Endothelial cell of umbilical vein (primary cell): ENCODE measurements at regions not wholly inside any gene's neighbourhood (a gene's known extent, or its start where the extent isn't known, plus 50 kb on each side); places are given as distances from the start of the nearest gene placed in this dataset.

Source experiments
- CTCF ChIP-seq, 2 donors: IDR thresholded peaks; 1 replicate in 1 of 2; 2 replicates in 1 of 2; pipeline ENCODE4 v1.5.1; 2011; ENCODE audit warnings: low read length in 2 of 2, mild to moderate bottlenecking in 2 of 2, moderate library complexity in 2 of 2, control low read depth in 1 of 2, inconsistent platforms in 1 of 2, low read depth in 1 of 2; ENCODE audit not compliant: insufficient read depth in 1 of 2; ENCODE audit errors: extremely low read depth in 1 of 2
- POLR2A ChIP-seq: IDR thresholded peaks from 2 replicates; pipeline ENCODE4 v1.6.1; 2012; ENCODE audit warnings: low read depth, mild to moderate bottlenecking, control low read depth, low read length
- POLR2AphosphoS5 ChIP-seq: IDR thresholded peaks from 2 replicates; pipeline ENCODE4 v1.6.1; 2012; ENCODE audit warnings: low read depth, mild to moderate bottlenecking, control low read depth, low read length, moderate library complexity; ENCODE audit not compliant: insufficient read depth

- TF ChIP-seq CTCF (IDR thresholded peaks at IDR 0.05; ENCODE audit: extremely low read depth in 1 of 2, insufficient read depth in 1 of 2, low read depth in 1 of 2, low read length in 2 of 2) (no peak), POLR2A (no peak), POLR2AphosphoS5 (no peak)
Measured at GRCh38 chr9:99287641-99288040, 65.6 kb downstream of the SEC61B start.
